ENCODE measurements at regions not wholly inside any gene's neighbourhood (a gene's known extent, or its start where the extent isn't known, plus 50 kb on each side); places are given as distances from the start of the nearest gene placed in this dataset.

- TF ChIP-seq CTCF (IDR thresholded peaks at IDR 0.05) = no peak
- no peak for TF ChIP-seq POLR2A (IDR thresholded peaks at IDR 0.05)
These were observed 80.5 kb upstream of the RPH3A start for GRCh38 chr12:112711026-112711425.
